WTC11 (cell line): ENCODE measurements at regions not wholly inside any gene's neighbourhood (a gene's known extent, or its start where the extent isn't known, plus 50 kb on each side); places are given as distances from the start of the nearest gene placed in this dataset.

Experiments used
- ATAC-seq: fragments of 200-7000 bp; cut with Tn5 transposase; 2 replicates; pipeline ENCODE4 v1.10.0; 2021; ENCODE audit warnings: mild to moderate bottlenecking, moderate library complexity
- CTCF ChIA-PET: fragments of 300-600 bp; sonication (Branson Sonifier 250); formaldehyde crosslinking; loops from one replicate; lab custom pipeline; 2021; ENCODE audit warnings: antibody characterized with exemption; lab: Charles Lee
- POLR2A ChIA-PET: fragments of 350-600 bp; sonication (Branson Sonifier 250); formaldehyde crosslinking; loops from one replicate; lab custom pipeline; 2021; ENCODE audit warnings: antibody characterized with exemption; lab: Charles Lee
- DNase-seq: peaks from one replicate; pipeline ENCODE4 v3.0.0; 2021; ENCODE audit warnings: low spot score
- H3K27ac Mint-ChIP-seq: 2 replicates; pipeline ENCODE4 v1.8.0; 2021; ENCODE audit warnings: mixed read lengths
- H3K27me3 Mint-ChIP-seq: 2 replicates; pipeline ENCODE4 v1.8.0; 2021; ENCODE audit warnings: low read depth, mild to moderate bottlenecking, moderate library complexity, mixed read lengths
- H3K36me3 Mint-ChIP-seq: 2 replicates; pipeline ENCODE4 v1.8.0; 2021; ENCODE audit warnings: mixed read lengths
- H3K4me1 Mint-ChIP-seq: 2 replicates; pipeline ENCODE4 v1.8.0; 2022; ENCODE audit warnings: mixed read lengths
- H3K4me3 Mint-ChIP-seq: 2 replicates; pipeline ENCODE4 v1.8.0; 2021; ENCODE audit warnings: mild to moderate bottlenecking, moderate library complexity, mixed read lengths
- H3K9me3 Mint-ChIP-seq: 2 replicates; pipeline ENCODE4 v1.8.0; 2021; ENCODE audit warnings: mixed read lengths
- CREM ChIP-seq: sonication (generic); formaldehyde crosslinking; IDR thresholded peaks from 2 replicates; pipeline ENCODE4 v1.8.1; 2022; ENCODE audit warnings: mild to moderate bottlenecking, missing genetic modification reagents, moderate library complexity
- EMX1 ChIP-seq: fragments of 250-450 bp; sonication (Bioruptor Pico); IDR thresholded peaks from 2 replicates; pipeline ENCODE4 v1.8.0; 2021; ENCODE audit warnings: mild to moderate bottlenecking
- ESRRA ChIP-seq: sonication (generic); formaldehyde crosslinking; IDR thresholded peaks from 2 replicates; pipeline ENCODE4 v1.8.1; 2022; ENCODE audit warnings: mild to moderate bottlenecking, missing genetic modification reagents, borderline replicate concordance
- ETV6 ChIP-seq: sonication (generic); formaldehyde crosslinking; IDR thresholded peaks from 2 replicates; pipeline ENCODE4 v1.8.1; 2022; ENCODE audit warnings: mild to moderate bottlenecking, missing genetic modification reagents
- GRHL2 ChIP-seq: fragments of 250-450 bp; sonication (Bioruptor Pico); IDR thresholded peaks from 2 replicates; pipeline ENCODE4 v1.8.0; 2022; ENCODE audit warnings: mild to moderate bottlenecking, moderate library complexity; ENCODE audit not compliant: insufficient replicate concordance, severe bottlenecking
- JUN ChIP-seq: sonication (generic); formaldehyde crosslinking; IDR thresholded peaks from 2 replicates; pipeline ENCODE4 v1.8.0; 2023; ENCODE audit warnings: mild to moderate bottlenecking, missing genetic modification reagents
- SP1 ChIP-seq: sonication (generic); formaldehyde crosslinking; conservative IDR thresholded peaks from 2 replicates; pipeline ENCODE4 v1.8.1; 2022; ENCODE audit warnings: missing genetic modification reagents
- ZNF219 ChIP-seq: sonication (generic); formaldehyde crosslinking; IDR thresholded peaks from 2 replicates; pipeline ENCODE4 v1.8.0; 2023; ENCODE audit warnings: missing genetic modification reagents, mild to moderate bottlenecking, borderline replicate concordance
- ZNF232 ChIP-seq: sonication (generic); formaldehyde crosslinking; IDR thresholded peaks from 2 replicates; pipeline ENCODE4 v1.8.0; 2022; ENCODE audit warnings: mild to moderate bottlenecking, missing genetic modification reagents
- ZNF396 ChIP-seq: fragments of 250-450 bp; sonication (Bioruptor Pico); IDR thresholded peaks from 2 replicates; pipeline ENCODE4 v1.8.0; 2021; ENCODE audit warnings: mild to moderate bottlenecking, moderate library complexity, borderline replicate concordance
- ZNF416 ChIP-seq: fragments of 250-450 bp; sonication (Bioruptor Pico); IDR thresholded peaks from 2 replicates; pipeline ENCODE4 v1.9.0; 2021; ENCODE audit warnings: mild to moderate bottlenecking, inconsistent platforms
- ZNF423 ChIP-seq: fragments of 250-450 bp; sonication (Bioruptor Pico); IDR thresholded peaks from 2 replicates; pipeline ENCODE4 v2.1.2; 2022; ENCODE audit warnings: mild to moderate bottlenecking, moderate library complexity
- ZNF671 ChIP-seq: fragments of 250-450 bp; sonication (Bioruptor Pico); IDR thresholded peaks from 2 replicates; pipeline ENCODE4 v1.8.0; 2021; ENCODE audit warnings: mild to moderate bottlenecking
- TF ChIP-seq, protein P1 (sequence below): fragments of 250-450 bp; sonication (Bioruptor Pico); IDR thresholded peaks from 2 replicates; pipeline ENCODE4 v1.9.0; 2021; ENCODE audit warnings: mild to moderate bottlenecking, borderline replicate concordance
- TF ChIP-seq, protein P2 (sequence below): fragments of 200-600 bp; IDR thresholded peaks from 2 replicates; pipeline ENCODE4 v1.8.0; 2022; ENCODE audit warnings: antibody characterized with exemption
- TF ChIP-seq, protein P3 (sequence below): sonication (generic); formaldehyde crosslinking; IDR thresholded peaks from 2 replicates; pipeline ENCODE4 v1.8.0; 2023; ENCODE audit warnings: missing genetic modification reagents
- TF ChIP-seq, protein P4 (sequence below): fragments of 250-450 bp; sonication (Bioruptor Pico); IDR thresholded peaks from 2 replicates; pipeline ENCODE4 v1.8.0; 2021; ENCODE audit warnings: mild to moderate bottlenecking

DNA sequence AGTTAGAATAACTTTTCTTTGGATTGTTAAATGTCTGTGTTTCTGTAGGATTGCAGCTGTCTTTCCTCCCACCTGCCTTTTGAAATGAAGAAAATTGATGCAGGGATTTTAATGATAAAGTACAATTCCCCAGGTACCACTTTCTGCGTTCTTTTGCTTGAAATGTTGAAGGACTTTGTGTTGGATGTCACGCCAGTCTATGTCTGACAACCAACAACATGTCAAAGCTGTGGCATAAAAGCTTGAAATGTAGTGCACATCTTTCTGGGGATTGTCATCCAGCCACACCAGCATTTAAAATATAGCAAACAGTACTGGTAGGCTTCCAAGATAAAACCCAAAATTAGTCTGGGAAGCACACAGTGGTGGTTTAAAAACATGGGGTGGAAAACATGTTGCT is 381.4 kb downstream of the TMEM161B start:
- ChIA-PET CTCF (no interaction called here), POLR2A (no interaction called here)
- TF ChIP-seq ESRRA (CRISPR knock-in tag) = no peak
- TF ChIP-seq EMX1 = no peak
- TF ChIP-seq GRHL2 (CRISPR knock-in tag) = no peak
- no peak for TF ChIP-seq ETV6 (CRISPR knock-in tag)
- Mint-ChIP-seq H3K4me3 (no peak overlapping the region), H3K36me3 (no peaks in the 10 kb centered on the region; the same call in 1 of the 2 replicates), H3K4me1 (no peaks in the 10 kb centered on the region), H3K27me3 (no peaks in the 10 kb centered on the region), H3K27ac (no peak overlapping the region), H3K9me3 (no peaks in the 10 kb centered on the region)
- no peak for DNase-seq
- no peak for ATAC-seq

DNA sequence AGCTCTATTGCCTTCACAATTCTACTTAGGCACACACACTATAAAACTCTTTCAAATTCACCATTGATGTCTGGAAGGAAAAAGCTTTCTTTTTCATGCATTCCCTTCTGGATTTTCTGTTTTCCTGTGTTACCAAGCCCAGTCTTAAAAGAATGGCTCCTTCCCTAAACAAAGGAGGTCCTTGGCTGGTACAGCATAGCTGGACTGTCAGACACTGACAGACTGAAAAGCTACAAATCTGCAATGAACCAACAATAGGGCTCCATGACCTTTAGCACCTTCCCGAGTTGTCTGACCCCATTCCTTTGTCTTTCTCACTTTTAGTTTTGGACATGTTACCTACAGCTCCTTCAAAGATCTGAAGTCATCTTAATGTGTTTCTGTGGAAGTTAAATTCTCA is 382.5 kb downstream of the TMEM161B start:
- TF ChIP-seq GRHL2 (CRISPR knock-in tag) = no peak
- TF ChIP-seq ZNF671 (CRISPR knock-in tag) = no peak
- TF ChIP-seq ZNF396 = no peak
- no peak for TF ChIP-seq SP1 (CRISPR knock-in tag)
- TF ChIP-seq ZNF416 (CRISPR knock-in tag) = no peak
- TF ChIP-seq ZNF232 (CRISPR knock-in tag) = no peak
- no peak for TF ChIP-seq ZNF219 (CRISPR knock-in tag)
- TF ChIP-seq ZNF423 = no peak
- TF ChIP-seq, protein P1, sequence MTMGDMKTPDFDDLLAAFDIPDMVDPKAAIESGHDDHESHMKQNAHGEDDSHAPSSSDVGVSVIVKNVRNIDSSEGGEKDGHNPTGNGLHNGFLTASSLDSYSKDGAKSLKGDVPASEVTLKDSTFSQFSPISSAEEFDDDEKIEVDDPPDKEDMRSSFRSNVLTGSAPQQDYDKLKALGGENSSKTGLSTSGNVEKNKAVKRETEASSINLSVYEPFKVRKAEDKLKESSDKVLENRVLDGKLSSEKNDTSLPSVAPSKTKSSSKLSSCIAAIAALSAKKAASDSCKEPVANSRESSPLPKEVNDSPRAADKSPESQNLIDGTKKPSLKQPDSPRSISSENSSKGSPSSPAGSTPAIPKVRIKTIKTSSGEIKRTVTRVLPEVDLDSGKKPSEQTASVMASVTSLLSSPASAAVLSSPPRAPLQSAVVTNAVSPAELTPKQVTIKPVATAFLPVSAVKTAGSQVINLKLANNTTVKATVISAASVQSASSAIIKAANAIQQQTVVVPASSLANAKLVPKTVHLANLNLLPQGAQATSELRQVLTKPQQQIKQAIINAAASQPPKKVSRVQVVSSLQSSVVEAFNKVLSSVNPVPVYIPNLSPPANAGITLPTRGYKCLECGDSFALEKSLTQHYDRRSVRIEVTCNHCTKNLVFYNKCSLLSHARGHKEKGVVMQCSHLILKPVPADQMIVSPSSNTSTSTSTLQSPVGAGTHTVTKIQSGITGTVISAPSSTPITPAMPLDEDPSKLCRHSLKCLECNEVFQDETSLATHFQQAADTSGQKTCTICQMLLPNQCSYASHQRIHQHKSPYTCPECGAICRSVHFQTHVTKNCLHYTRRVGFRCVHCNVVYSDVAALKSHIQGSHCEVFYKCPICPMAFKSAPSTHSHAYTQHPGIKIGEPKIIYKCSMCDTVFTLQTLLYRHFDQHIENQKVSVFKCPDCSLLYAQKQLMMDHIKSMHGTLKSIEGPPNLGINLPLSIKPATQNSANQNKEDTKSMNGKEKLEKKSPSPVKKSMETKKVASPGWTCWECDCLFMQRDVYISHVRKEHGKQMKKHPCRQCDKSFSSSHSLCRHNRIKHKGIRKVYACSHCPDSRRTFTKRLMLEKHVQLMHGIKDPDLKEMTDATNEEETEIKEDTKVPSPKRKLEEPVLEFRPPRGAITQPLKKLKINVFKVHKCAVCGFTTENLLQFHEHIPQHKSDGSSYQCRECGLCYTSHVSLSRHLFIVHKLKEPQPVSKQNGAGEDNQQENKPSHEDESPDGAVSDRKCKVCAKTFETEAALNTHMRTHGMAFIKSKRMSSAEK (CRISPR knock-in tag) = no peak
- TF ChIP-seq, protein P2, sequence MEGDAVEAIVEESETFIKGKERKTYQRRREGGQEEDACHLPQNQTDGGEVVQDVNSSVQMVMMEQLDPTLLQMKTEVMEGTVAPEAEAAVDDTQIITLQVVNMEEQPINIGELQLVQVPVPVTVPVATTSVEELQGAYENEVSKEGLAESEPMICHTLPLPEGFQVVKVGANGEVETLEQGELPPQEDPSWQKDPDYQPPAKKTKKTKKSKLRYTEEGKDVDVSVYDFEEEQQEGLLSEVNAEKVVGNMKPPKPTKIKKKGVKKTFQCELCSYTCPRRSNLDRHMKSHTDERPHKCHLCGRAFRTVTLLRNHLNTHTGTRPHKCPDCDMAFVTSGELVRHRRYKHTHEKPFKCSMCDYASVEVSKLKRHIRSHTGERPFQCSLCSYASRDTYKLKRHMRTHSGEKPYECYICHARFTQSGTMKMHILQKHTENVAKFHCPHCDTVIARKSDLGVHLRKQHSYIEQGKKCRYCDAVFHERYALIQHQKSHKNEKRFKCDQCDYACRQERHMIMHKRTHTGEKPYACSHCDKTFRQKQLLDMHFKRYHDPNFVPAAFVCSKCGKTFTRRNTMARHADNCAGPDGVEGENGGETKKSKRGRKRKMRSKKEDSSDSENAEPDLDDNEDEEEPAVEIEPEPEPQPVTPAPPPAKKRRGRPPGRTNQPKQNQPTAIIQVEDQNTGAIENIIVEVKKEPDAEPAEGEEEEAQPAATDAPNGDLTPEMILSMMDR = no peak
- TF ChIP-seq JUN (CRISPR knock-in tag) = no peak
- TF ChIP-seq, protein P3, sequence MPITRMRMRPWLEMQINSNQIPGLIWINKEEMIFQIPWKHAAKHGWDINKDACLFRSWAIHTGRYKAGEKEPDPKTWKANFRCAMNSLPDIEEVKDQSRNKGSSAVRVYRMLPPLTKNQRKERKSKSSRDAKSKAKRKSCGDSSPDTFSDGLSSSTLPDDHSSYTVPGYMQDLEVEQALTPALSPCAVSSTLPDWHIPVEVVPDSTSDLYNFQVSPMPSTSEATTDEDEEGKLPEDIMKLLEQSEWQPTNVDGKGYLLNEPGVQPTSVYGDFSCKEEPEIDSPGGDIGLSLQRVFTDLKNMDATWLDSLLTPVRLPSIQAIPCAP (CRISPR knock-in tag) = no peak
- ATAC-seq (no peak), DNase-seq (no peak)
- Mint-ChIP-seq H3K27me3 (no peaks in the 10 kb centered on the region), H3K9me3 (peaks cover 7% of the 10 kb centered on the region; the same call in 1 of the 2 replicates), H3K4me1 (no peaks in the 10 kb centered on the region), H3K27ac (no peak overlapping the region), H3K4me3 (no peak overlapping the region), H3K36me3 (no peaks in the 10 kb centered on the region; the same call in 1 of the 2 replicates)
- POLR2A ChIA-PET = no interaction called here
- CTCF ChIA-PET = interaction anchor here (0.6 kb wide), 1 partner anchor 530 kb away, joined by 4 read pairs; no protein-coding TSS in a partner anchor

DNA sequence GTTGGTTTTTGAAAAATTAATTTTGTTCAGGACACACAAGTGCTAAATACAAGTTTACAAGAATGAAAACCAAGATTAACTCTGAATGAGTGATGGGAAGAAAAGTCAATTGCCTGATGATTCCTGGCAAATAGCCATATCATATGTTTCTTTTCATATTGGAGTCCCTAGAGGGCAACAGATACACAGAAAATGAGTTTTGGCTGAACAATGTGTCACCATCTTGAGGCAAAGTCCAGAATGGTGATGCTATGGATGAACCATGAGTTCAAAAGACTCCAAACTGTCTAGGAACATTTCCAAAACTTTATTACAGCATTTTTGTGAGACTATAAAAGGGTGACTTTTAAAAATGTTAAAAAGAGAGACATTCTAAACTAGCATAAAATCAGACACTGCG is 382.9 kb downstream of the TMEM161B start:
- Mint-ChIP-seq H3K9me3 (peaks cover 8% of the 10 kb centered on the region), H3K27ac (no peak overlapping the region), H3K4me1 (no peaks in the 10 kb centered on the region), H3K36me3 (no peaks in the 10 kb centered on the region; the same call in 1 of the 2 replicates), H3K4me3 (no peak overlapping the region), H3K27me3 (no peaks in the 10 kb centered on the region)
- ChIA-PET CTCF (interaction anchor here (0.6 kb wide), 1 partner anchor 531 kb away, joined by 4 read pairs; no protein-coding TSS in a partner anchor), POLR2A (no interaction called here)
- ATAC-seq (no peak), DNase-seq (no peak)
- no peak for TF ChIP-seq CREM (CRISPR knock-in tag)
- TF ChIP-seq, protein P4, sequence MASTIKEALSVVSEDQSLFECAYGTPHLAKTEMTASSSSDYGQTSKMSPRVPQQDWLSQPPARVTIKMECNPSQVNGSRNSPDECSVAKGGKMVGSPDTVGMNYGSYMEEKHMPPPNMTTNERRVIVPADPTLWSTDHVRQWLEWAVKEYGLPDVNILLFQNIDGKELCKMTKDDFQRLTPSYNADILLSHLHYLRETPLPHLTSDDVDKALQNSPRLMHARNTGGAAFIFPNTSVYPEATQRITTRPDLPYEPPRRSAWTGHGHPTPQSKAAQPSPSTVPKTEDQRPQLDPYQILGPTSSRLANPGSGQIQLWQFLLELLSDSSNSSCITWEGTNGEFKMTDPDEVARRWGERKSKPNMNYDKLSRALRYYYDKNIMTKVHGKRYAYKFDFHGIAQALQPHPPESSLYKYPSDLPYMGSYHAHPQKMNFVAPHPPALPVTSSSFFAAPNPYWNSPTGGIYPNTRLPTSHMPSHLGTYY = no peak
